Loucy (cell line): ENCODE measurements at regions not wholly inside any gene's neighbourhood (a gene's known extent, or its start where the extent isn't known, plus 50 kb on each side); places are given as distances from the start of the nearest gene placed in this dataset.

Source experiments
- CTCF ChIP-seq: fragments of 200-600 bp; sonication (generic); conservative IDR thresholded peaks from 2 replicates; pipeline ENCODE4 v1.5.1; 2014; ENCODE audit warnings: mild to moderate bottlenecking, antibody characterized with exemption, low read length
- EZH2phosphoT487 ChIP-seq: fragments of 200-600 bp; IDR thresholded peaks from 2 replicates; pipeline ENCODE4 v1.6.1; 2018; ENCODE audit warnings: antibody characterized with exemption, mild to moderate bottlenecking, moderate library complexity, borderline replicate concordance

GRCh38 chr10:2888403-2889004 lies 178.8 kb upstream of the PFKP start:
- no peak for TF ChIP-seq CTCF
- no peak for TF ChIP-seq EZH2phosphoT487
